ENCODE measurements at regions not wholly inside any gene's neighbourhood (a gene's known extent, or its start where the extent isn't known, plus 50 kb on each side); places are given as distances from the start of the nearest gene placed in this dataset.

DNA sequence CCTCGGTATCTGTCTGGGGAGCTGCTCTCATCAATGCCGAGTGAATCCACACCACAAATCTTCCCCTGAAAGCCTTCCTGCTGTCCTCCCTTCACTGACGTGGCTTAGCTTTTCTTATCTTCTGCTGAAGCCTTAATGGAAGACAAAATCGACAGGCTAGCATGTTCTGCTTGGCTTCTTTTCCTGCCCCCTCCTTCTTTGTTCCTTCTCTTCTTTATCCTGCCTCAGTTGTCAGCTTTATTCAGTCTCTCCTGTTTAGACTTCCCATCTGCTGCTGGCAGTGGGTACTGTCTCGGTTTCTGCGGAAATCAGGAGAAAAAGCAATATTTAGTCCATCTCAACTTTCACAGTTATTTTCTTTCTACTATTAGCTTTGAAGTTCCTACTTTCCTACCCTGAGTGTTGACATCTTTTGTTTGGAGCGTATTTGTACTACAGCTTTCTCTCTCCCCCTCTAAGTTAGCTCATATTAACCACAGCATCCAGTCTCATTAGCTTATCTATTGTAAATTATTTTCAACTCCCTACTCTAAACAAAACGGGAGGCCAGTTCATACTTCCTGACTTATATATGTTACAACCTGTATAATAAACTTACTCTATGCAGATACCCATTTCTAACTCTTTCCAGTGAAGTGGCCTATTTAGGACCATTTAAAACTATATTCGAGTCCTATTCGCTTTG, 226.0 kb downstream of the DACT1 start:
- TF ChIP-seq E4F1 (IDR thresholded peaks at IDR 0.05; ENCODE audit: borderline replicate concordance, partially characterized antibody) (no peak), EZH2 (IDR thresholded peaks at IDR 0.05; ENCODE audit: borderline replicate concordance, control insufficient read depth, low read depth, low read length) (no peak), IRF4 (IDR thresholded peaks at IDR 0.05; ENCODE audit: low read depth, low read length) (no peak), PAX8 (IDR thresholded peaks at IDR 0.05) (no peak), SMAD1 (IDR thresholded peaks at IDR 0.05; ENCODE audit: low read depth, partially characterized antibody) (no peak), MXI1 (IDR thresholded peaks at IDR 0.05; ENCODE audit: low read depth, low read length) (no peak)
- TF ChIP-seq, protein P1, sequence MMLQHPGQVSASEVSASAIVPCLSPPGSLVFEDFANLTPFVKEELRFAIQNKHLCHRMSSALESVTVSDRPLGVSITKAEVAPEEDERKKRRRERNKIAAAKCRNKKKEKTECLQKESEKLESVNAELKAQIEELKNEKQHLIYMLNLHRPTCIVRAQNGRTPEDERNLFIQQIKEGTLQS (IDR thresholded peaks at IDR 0.05; ENCODE audit: borderline replicate concordance, extremely low read depth, low read depth, low read length): no peak

Measured in GM12878 (cell line).